ENCODE measurements at regions not wholly inside any gene's neighbourhood (a gene's known extent, or its start where the extent isn't known, plus 50 kb on each side); places are given as distances from the start of the nearest gene placed in this dataset.

- TF ChIP-seq CTCF (IDR thresholded peaks at IDR 0.05; ENCODE audit: extremely low read depth, missing control alignments): no peak
- no peak for DNase-seq (ENCODE audit: low spot score)
Measured at GRCh38 chr2:144161061-144161460, 358.9 kb downstream of the ZEB2 start.

- DNase-seq (ENCODE audit: low spot score): no peak
- no peak for TF ChIP-seq CTCF (IDR thresholded peaks at IDR 0.05; ENCODE audit: extremely low read depth, missing control alignments)
Measured at GRCh38 chr2:144159240-144159639, 360.7 kb downstream of the ZEB2 start.

- TF ChIP-seq CTCF (IDR thresholded peaks at IDR 0.05; ENCODE audit: extremely low read depth, missing control alignments): no peak
- DNase-seq (ENCODE audit: low spot score): no peak
Measured at GRCh38 chr2:144158096-144158495, 361.8 kb downstream of the ZEB2 start.

- DNase-seq (ENCODE audit: low spot score): no peak
- no peak for TF ChIP-seq CTCF (IDR thresholded peaks at IDR 0.05; ENCODE audit: extremely low read depth, missing control alignments)
Measured at GRCh38 chr2:144156736-144157640, 362.9 kb downstream of the ZEB2 start.

GRCh38 chr2:144154205-144154604 is 365.7 kb downstream of the ZEB2 start:
- no peak for DNase-seq (ENCODE audit: low spot score)
- no peak for TF ChIP-seq CTCF (IDR thresholded peaks at IDR 0.05; ENCODE audit: extremely low read depth, missing control alignments)

GRCh38 chr2:144152817-144153271 is 367.1 kb downstream of the ZEB2 start:
- no peak for TF ChIP-seq CTCF (IDR thresholded peaks at IDR 0.05; ENCODE audit: extremely low read depth, missing control alignments)
- DNase-seq (ENCODE audit: low spot score): no peak

GRCh38 chr2:144151851-144152250 is 368.1 kb downstream of the ZEB2 start:
- DNase-seq (ENCODE audit: low spot score): no peak
- TF ChIP-seq CTCF (IDR thresholded peaks at IDR 0.05; ENCODE audit: extremely low read depth, missing control alignments): no peak

Measured in GM20000 (cell line).